ENCODE measurements at regions not wholly inside any gene's neighbourhood (a gene's known extent, or its start where the extent isn't known, plus 50 kb on each side); places are given as distances from the start of the nearest gene placed in this dataset.

GRCh38 chr1:208335371-208336136, 91.4 kb upstream of the PLXNA2 start:
- no peak overlapping the region for H3K4me3 ChIP-seq
- TF ChIP-seq CTCF (conservative IDR thresholded peaks at IDR 0.05; ENCODE audit: low read depth in 2 of 2) (no peak), REST (IDR thresholded peaks at IDR 0.05; ENCODE audit: unreplicated experiment) (no peak), ETS1 (IDR thresholded peaks at IDR 0.05) (no peak), ZNF114 (CRISPR knock-in tag; IDR thresholded peaks at IDR 0.05) (no peak), JUNB (IDR thresholded peaks at IDR 0.05; ENCODE audit: unreplicated experiment) (no peak), POLR2AphosphoS5 (IDR thresholded peaks at IDR 0.05; ENCODE audit: low read depth) (no peak), ZNF331 (CRISPR knock-in tag; IDR thresholded peaks at IDR 0.05; ENCODE audit: low read depth) (no peak), NANOG (IDR thresholded peaks at IDR 0.05; ENCODE audit: borderline replicate concordance) (no peak)
- H3K27me3 ChIP-seq (ENCODE audit: insufficient read depth), result no peaks in the 10 kb centered on the region
- H3K4me1 ChIP-seq (ENCODE audit: insufficient read depth), result no peaks in the 10 kb centered on the region
- H3K36me3 ChIP-seq (ENCODE audit: insufficient read depth), result no peaks in the 10 kb centered on the region
- H4K20me1 ChIP-seq (replicated peaks; ENCODE audit: insufficient read depth), result no peaks in the 10 kb centered on the region
- ATAC-seq (peak; percentile 92), DNase-seq (ENCODE audit: low spot score) (peak; percentile 7)
- H3K9me3 Mint-ChIP-seq, result no peaks in the 10 kb centered on the region
- H3K4me2 ChIP-seq, result no peak overlapping the region
- no peak overlapping the region for H3K27ac Mint-ChIP-seq
- H3F3A ChIP-seq (replicated peaks; ENCODE audit: low read depth), result no peaks in the 10 kb centered on the region
- peaks cover 5% of the 10 kb centered on the region; the same call in 1 of the 3 replicates for H3K4me1 Mint-ChIP-seq
- H3K27ac ChIP-seq (ENCODE audit: low read depth), result no peak overlapping the region
- no peak overlapping the region for H3K4me3 Mint-ChIP-seq
- no peak overlapping the region for H2AFZ ChIP-seq
- peaks cover 3% of the 10 kb centered on the region for H3K27me3 Mint-ChIP-seq (ENCODE audit: insufficient read depth, low read depth, poor library complexity)
- no peaks in the 10 kb centered on the region for H3K36me3 Mint-ChIP-seq (ENCODE audit: low read depth)
- no peaks in the 10 kb centered on the region for H3K79me2 ChIP-seq (replicated peaks; ENCODE audit: insufficient read depth)
- no peaks in the 10 kb centered on the region for H3K9me2 ChIP-seq (ENCODE audit: insufficient read depth)

- ATAC-seq (peak; percentile 59), DNase-seq (ENCODE audit: low spot score) (no peak)
- Mint-ChIP-seq H3K27me3 (ENCODE audit: insufficient read depth, low read depth, poor library complexity) (peaks cover 3% of the 10 kb centered on the region), H3K36me3 (ENCODE audit: low read depth) (no peaks in the 10 kb centered on the region), H3K27ac (no peak overlapping the region), H3K9me3 (no peaks in the 10 kb centered on the region), H3K4me3 (no peak overlapping the region), H3K4me1 (peaks cover 5% of the 10 kb centered on the region; the same call in 1 of the 3 replicates)
- Histone ChIP-seq H3K27me3 (ENCODE audit: insufficient read depth) (no peaks in the 10 kb centered on the region), H3F3A (replicated peaks; ENCODE audit: low read depth) (no peaks in the 10 kb centered on the region), H3K27ac (ENCODE audit: low read depth) (no peak overlapping the region), H3K36me3 (ENCODE audit: insufficient read depth) (no peaks in the 10 kb centered on the region), H3K4me2 (no peak overlapping the region), H3K79me2 (replicated peaks; ENCODE audit: insufficient read depth) (no peaks in the 10 kb centered on the region), H4K20me1 (replicated peaks; ENCODE audit: insufficient read depth) (no peaks in the 10 kb centered on the region), H3K4me1 (ENCODE audit: insufficient read depth) (no peaks in the 10 kb centered on the region), H3K9me2 (ENCODE audit: insufficient read depth) (no peaks in the 10 kb centered on the region), H3K4me3 (no peak overlapping the region), H2AFZ (no peak overlapping the region)
- TF ChIP-seq ZNF114 (CRISPR knock-in tag; IDR thresholded peaks at IDR 0.05) (no peak), REST (IDR thresholded peaks at IDR 0.05; ENCODE audit: unreplicated experiment) (no peak), EZH2 (IDR thresholded peaks at IDR 0.05; ENCODE audit: low read depth, unreplicated experiment) (no peak), CREB1 (CRISPR knock-in tag; IDR thresholded peaks at IDR 0.05; ENCODE audit: low read depth) (no peak), ETS1 (IDR thresholded peaks at IDR 0.05) (no peak), JUNB (IDR thresholded peaks at IDR 0.05; ENCODE audit: unreplicated experiment) (no peak)
Observed at GRCh38 chr1:208336137-208336518, 91.9 kb upstream of the PLXNA2 start.

Data from GM23338 (cell line).